GM21423 (cell line): ENCODE measurements at regions not wholly inside any gene's neighbourhood (a gene's known extent, or its start where the extent isn't known, plus 50 kb on each side); places are given as distances from the start of the nearest gene placed in this dataset.

Experiments used
- ATAC-seq: cut with Tn5 transposase; IDR thresholded peaks from one replicate; pipeline ENCODE4 v1.9.1; 2021; ENCODE audit warnings: mild to moderate bottlenecking, moderate library complexity; ENCODE audit not compliant: unreplicated experiment

DNA sequence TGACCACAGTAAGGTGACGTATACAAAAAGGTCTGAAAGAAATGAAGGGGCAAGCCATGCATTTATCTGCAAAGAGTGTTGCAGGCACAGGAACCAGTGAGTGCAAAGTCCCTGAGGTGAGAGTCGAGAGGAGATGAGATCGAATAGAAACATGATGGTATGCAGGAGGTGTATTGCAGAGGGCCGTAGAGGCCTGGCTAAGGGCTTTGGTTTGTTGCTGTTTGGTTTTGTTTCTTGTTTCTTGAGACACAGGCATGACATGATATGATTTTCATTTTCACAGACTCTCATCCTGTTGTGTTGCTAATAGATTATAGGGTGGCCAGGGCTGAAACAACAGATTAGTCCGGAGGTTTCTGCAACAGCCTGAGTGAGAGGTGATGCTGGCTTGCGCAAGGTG is 80.4 kb downstream of the HSPH1 start:
- ATAC-seq, result no peak

GRCh38 chr13:31074756-31075155 is 86.9 kb downstream of the HSPH1 start:
- no peak for ATAC-seq

DNA sequence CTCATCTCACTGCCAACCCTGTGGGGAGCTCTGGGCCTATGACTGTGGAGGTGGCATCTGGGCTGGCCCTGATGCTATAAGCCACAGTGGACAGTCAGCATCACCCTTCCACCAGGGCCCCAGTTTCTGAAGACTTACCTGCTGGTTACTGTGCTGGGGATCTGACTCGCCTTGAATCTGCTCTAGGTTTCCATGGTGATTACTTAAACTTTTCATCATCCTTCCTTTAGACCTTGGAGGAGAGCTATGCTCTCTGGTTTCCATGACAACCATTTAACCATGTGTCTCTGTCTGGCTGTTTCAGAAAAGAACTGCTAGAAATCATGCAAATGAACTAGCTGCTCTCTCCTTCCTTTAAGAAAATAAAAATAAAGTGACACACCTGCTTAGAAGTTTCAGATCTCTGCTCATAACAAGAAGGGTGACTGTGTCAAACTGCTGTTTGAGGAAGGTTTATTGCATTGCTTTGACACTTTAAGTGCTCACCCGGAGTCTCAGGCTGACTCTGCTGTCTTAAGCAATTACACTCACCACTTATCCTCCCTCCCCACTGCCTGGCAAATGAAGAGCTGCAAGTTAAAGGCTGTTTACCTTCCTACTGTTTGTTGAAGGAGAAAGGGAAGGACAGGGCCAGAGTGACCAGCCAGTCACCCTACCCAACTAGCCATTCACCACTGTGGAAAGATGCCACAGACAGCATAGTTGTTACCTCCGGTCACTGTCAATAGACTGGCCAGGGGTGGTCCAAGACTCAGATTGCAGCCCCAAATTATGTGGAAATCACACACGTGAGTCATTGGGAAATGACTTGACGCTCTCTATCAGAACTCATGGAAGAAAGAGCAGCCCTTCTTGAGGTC is 87.6 kb downstream of the HSPH1 start:
- ATAC-seq, result peak; percentile 94

DNA sequence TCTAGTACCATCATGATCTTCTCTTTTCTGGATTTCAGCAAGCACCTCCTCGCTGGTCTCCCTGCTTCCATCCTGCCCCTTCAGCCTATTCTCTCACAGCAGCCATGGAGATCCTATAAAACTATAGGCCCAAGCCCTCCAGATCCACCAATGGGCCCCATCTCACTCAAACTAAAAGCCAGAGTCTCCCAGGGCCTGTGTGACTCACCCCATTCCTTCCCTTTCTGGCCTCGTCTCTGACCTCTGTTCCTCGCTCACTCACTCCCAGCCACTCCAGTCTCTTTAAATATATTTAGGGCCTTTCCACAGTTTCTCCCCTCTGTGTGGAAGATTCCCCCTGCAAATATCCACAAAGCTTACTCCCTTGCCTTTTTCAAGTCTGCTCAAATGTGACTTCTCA is 89.7 kb downstream of the HSPH1 start:
- no peak for ATAC-seq

- no peak for ATAC-seq
Observed at GRCh38 chr13:31069808-31070534, 91.7 kb downstream of the HSPH1 start.

GRCh38 chr13:31068119-31068423 is 93.6 kb downstream of the HSPH1 start:
- no peak for ATAC-seq

DNA sequence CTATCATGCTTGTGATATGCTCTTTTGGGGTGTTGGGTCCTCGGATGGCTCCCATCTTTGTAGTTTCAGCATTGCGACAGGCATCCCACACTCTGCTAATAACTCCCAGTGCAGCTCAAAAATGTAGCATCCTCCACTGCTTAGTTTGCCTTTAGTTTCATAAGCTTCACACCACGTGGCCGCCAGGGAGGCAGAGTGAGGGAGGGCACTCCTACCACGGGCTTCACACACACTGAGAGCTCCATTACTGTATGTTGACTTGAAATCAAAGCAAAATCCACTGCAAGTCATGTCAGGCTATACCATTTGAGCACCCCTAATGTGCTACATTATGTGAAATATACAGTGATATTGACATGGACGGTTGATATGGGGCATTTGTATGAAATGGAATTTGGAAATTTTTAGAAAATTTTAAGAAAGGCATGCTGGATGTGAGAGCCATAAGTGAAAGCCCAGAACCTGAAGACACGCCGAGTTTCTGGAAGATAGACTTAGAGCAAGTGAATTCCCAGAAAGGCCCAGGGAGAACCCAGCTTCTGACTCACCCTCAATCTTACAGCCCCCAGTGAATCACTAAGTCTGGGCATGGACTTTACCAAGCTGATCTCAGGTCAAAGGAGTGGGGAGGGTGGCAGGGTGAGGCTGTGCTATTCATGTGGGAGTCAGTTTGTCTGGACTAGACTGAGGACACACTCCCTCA is 94.1 kb downstream of the HSPH1 start:
- no peak for ATAC-seq

DNA sequence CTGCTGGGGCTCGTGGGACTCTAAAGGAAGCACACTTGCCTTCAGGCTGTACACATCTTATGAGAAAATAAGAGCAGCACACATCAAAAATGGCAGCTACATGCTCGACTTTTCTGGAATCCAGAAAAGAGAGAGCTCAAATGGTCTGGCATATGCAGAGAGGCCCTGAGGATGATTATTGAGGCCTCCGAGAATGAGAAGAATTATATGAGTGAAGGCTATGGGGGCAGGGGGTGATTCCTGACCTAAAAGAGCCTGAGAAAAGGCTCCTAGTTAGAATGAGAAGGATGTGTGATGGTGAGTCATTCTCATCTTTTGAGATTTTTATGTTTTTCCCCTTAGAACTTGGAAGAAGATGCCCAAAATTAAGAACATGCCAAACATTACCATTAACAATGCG is 97.1 kb downstream of the HSPH1 start:
- ATAC-seq, result no peak

- ATAC-seq, result no peak
Observed at GRCh38 chr13:31063772-31064171, 97.9 kb downstream of the HSPH1 start.

DNA sequence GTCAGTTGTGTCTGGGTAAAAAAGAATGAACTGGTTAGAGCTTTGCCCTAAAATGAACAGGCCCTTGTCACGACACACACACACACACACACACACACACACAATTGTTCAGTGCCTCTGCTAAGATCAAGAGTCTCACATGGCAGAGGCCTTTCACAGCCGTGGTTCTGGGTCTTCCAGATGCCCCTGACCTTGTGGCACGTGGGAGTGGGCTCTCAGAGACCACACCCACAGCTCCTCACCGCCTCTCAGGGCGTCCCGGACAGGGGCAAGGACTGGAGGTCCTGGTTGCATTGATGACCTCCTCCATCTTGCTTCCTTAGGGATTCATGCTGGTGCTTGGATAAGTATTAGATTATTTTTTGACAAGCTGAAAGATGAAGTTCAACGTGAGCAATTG is 101.0 kb downstream of the HSPH1 start:
- ATAC-seq, result no peak

GRCh38 chr13:31060220-31060619 is 101.5 kb downstream of the HSPH1 start:
- no peak for ATAC-seq

DNA sequence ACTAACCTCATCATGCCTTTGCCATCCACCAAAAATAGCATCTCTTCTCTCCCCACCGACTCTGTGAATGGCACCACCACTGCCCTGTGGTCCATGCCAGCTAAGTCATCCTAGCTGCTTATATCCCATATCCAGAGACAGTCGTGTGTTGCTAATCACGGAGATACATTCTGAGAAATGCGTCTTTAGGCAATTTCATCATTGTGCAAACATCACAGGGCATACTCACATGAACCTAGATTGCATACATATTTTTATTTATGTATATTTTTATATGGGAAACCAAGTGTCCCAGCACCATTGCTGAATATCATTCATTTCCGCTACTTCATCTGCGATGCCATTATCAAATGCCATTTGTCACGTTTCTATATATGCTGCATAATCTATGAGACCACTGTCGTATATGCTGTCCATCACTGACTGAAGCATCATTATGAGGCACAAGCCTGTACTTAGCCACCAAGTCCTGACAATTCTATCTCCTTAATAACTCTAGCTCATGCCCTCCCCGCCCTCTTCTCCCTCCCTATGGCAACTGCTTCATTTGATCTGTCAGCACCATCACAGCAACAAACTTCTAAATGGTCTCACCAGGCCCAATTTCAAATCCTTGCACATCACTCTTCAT is 104.2 kb downstream of the HSPH1 start:
- ATAC-seq, result no peak

DNA sequence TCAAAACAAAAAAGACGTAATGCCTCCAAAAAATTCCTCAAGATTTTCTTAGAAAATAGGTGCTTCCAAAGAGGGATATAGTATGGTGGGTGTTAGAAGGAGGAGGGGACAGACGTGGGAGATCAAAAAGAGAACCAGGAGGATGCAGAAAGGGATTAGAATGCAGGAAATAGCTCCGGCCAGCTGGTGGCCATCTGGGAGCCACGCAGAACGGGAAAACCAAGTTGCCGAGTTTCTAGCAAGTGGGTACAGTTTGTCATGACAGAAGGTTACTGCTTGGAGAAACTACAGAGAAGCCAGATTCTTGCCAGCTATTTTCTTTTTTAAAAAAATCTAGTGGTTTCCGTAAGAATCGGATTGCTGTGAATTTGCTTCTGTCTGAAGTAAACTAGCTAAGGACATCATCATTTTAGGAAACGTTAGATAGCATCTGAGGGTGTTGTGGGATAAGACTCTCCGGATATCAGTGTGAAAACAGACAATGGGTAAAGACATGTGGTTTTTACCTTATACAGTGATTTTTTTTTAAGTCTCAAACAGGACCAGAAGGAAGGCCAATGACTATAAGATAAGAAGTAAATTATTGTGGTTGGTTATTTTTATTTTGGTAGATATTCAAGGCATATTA is 104.9 kb downstream of the HSPH1 start:
- no peak for ATAC-seq

GRCh38 chr13:31055589-31055988 is 106.1 kb downstream of the HSPH1 start:
- no peak for ATAC-seq

DNA sequence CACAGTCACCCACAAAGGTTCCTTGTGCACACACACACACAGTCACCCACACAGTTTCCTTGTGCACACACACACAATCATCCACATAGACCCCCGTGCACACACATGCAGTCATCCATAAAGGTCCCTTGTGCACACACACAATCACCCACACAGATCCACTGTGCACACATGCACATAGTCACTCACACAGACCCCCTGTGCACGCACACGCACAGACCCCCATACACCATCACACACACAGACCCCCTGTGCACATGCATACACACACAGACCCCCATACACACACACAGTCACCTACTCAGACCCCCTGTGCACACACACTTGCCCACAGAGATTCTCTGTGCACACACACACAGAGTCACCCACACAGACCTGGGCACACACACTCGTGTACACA is 107.1 kb downstream of the HSPH1 start:
- ATAC-seq, result no peak

GRCh38 chr13:31053896-31054295 is 107.8 kb downstream of the HSPH1 start:
- ATAC-seq, result no peak

DNA sequence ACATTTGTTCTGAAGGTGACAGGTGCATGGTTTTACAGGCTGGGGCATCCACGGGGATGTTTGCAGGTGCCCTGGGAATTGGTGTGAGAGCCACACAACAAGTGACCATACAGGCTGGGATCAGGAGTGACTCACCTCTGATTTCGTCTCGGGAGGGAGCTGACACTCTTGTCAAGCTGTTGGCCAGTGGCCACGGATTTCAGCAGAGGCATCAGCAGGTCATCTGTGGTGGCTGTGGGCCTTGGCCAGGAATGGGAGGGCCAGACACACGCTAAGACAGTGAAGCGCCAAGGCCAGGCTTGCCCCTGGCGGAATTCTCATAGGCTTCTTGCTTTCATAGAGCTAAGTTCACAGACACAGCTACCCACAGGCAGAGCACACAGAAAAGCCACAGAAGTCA is 108.6 kb downstream of the HSPH1 start:
- ATAC-seq, result no peak

DNA sequence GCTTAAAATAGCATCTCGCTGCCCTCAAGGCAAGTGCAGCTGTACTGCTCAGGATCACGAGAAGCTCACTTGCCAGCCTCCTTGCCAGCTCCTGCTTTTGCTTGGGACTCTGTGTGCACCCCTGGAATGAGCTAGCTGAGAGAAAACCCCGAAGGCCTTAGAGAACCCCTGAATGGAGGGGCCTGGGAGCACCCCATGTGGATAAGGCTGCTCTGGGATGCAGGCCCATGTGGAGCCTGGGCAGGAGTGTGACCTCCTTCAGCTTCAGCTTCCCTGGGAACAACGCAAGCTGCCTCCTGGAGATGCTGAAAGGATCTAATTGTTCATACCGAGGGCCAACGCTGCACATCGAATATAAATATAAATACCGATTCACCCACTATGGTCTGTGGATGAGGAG is 109.2 kb downstream of the HSPH1 start:
- ATAC-seq, result no peak

DNA sequence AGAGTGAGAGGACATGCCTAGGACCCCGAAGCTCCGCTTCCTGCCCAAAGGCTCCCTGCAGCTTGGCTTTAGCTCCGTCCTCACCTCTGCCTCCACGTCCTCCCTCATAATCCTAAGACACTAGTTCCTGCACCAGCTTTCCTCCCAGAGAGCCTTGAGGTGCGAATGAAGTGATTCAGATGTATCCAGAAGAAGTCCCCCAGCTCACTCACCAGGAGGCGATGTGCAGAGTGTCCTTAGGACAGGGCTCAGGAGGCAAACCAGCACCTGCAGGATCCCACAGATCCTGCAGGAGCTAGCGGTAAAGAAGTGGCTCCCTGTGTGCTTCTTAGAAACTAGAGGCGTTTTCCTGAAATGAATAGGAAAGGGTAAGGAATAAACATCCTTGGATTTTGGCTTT is 109.7 kb downstream of the HSPH1 start:
- ATAC-seq, result no peak

DNA sequence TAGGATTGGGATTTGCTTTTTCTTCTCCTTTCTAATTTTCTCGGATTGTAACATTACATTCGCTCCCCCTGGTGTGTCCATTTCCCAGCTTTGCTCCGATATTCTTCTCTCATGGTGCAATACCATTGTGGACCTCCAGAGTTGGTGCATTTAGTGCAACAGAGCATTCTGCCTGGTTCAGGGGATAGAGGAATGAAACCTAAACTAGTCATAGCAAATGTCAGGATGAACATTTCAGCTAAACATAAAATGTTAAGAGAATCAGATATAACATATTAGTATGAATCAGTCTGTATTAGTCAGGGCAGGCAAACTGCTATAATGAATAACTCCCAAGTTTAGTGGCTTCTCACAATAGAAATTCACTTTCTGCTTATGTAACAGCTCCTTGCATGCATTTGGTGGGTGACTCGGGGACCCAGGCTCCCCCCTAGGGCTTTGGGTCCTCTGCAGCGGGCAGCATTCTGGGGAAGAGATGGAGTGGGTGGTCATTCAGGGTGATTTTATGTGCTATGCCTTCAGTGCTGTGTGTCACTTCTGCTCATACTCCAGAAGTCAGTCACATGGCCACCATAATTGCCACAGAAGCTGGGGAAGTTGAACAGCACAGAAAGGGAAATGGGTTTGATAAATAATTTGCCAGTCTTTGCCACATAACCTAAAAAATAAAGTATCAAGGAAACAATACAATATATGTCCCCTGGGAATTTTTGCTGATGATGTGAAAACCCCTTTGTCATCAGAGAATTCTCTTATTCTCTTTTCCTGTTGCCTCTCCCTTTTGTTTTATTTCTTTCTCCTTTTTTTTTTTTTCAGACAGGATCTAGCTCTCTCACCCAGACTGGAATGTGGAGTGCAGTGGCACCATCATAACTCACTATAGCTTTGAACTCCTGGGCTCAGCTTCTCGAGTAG is 111.0 kb downstream of the HSPH1 start:
- ATAC-seq, result no peak
